Activated CD4-positive, alpha-beta T cell treated with anti-CD3 and anti-CD28 coated beads for 36 hours (primary cell): ENCODE measurements at regions not wholly inside any gene's neighbourhood (a gene's known extent, or its start where the extent isn't known, plus 50 kb on each side); places are given as distances from the start of the nearest gene placed in this dataset.

Source experiments
- ATAC-seq: fragments of 200-7000 bp; cut with Tn5 transposase; one replicate; pipeline ENCODE4 v1.10.0; 2021; ENCODE audit warnings: mild to moderate bottlenecking, moderate library complexity
- CTCF ChIA-PET: fragments of 350-600 bp; sonication (Branson Sonifier 250); formaldehyde crosslinking; loops from one replicate; lab custom pipeline; 2021; ENCODE audit warnings: antibody characterized with exemption; lab: Charles Lee
- POLR2A ChIA-PET: fragments of 350-600 bp; sonication (Branson Sonifier 250); formaldehyde crosslinking; loops from one replicate; lab custom pipeline; 2021; ENCODE audit warnings: antibody characterized with exemption, inconsistent platforms; lab: Charles Lee
- DNase-seq: peaks from one replicate; pipeline ENCODE4 v3.0.0-alpha.2; 2020
- H3K27ac Mint-ChIP-seq: one replicate; pipeline ENCODE4 v1.8.0; 2021; ENCODE audit warnings: mixed read lengths
- H3K27me3 Mint-ChIP-seq: one replicate; pipeline ENCODE4 v1.8.0; 2021; ENCODE audit warnings: mixed read lengths
- H3K36me3 Mint-ChIP-seq: one replicate; pipeline ENCODE4 v1.8.0; 2021; ENCODE audit warnings: low read depth, mixed read lengths
- H3K4me1 Mint-ChIP-seq: one replicate; pipeline ENCODE4 v1.8.0; 2021; ENCODE audit warnings: mixed read lengths
- H3K4me3 Mint-ChIP-seq: one replicate; pipeline ENCODE4 v1.8.0; 2021; ENCODE audit warnings: mild to moderate bottlenecking, moderate library complexity, mixed read lengths
- H3K9me3 Mint-ChIP-seq: one replicate; pipeline ENCODE4 v1.8.0; 2021; ENCODE audit warnings: low read depth, mixed read lengths
- intact Hi-C, 2 experiments: fragments of 100-400 bp; cut with DNase I in 1 of 2; cut with micrococcal nuclease in 1 of 2; formaldehyde crosslinking; loops; one replicate each; pipeline versions ENCODE4 v1.14.2 to v1.15.1; 2022 to 2024; cut with DNase I, micrococcal nuclease

DNA sequence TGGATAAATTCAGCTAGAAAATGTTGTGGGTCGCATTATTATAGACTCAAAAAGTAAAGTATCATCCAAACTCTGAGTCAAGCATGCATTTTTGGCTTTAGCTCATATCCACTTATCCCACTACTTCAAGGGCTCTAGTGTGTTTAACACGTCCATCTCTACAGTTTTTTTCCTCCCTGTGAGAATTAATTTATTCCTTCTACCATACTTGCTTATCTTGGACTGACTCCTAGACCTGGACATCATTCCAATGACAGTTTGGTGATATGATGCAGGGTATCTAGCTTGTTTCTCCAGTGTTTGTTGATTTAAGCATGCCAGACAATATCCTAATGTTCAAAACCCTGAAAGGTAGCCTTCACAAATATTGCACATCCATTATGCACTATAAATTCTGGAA is 1037.1 kb upstream of the INTU start:
- ChIA-PET POLR2A (no interaction called here), CTCF (no interaction called here)
- Mint-ChIP-seq H3K4me3 (no peak overlapping the region), H3K36me3 (no peaks in the 10 kb centered on the region), H3K27me3 (no peaks in the 10 kb centered on the region), H3K9me3 (peaks cover 4% of the 10 kb centered on the region), H3K4me1 (no peaks in the 10 kb centered on the region), H3K27ac (no peak overlapping the region)
- DNase-seq (no peak), ATAC-seq (no peak)
- intact Hi-C loops, result no loop called here

DNA sequence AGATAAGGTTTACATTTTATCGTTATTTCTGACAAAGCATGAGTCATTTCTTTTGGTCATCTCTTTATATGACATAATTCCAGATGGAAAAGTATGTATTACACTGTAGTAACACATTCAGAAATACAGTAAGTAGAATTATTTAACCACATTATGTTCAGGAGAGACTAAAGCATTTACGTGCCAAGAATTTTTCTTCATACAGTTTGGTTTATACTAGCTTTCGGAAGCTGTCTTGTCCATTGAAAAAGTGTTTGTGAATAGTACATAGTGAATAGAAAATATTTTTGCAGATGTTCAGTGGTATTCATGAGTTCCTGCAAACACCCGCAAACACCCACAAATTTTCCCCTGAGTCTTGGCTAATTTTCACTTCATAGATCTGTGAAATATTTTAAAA is 1033.0 kb upstream of the INTU start:
- H3K4me3 Mint-ChIP-seq, result no peak overlapping the region
- H3K27ac Mint-ChIP-seq, result no peak overlapping the region
- intact Hi-C loops, result loop anchor here in 1 of 2 experiments (5.0 kb wide), 1 partner anchor 1287 kb away; the partner anchor contains the start of gene FAT4
- H3K36me3 Mint-ChIP-seq, result no peaks in the 10 kb centered on the region
- no peaks in the 10 kb centered on the region for H3K9me3 Mint-ChIP-seq
- H3K27me3 Mint-ChIP-seq, result no peaks in the 10 kb centered on the region
- CTCF ChIA-PET, result no interaction called here
- no peak for DNase-seq
- H3K4me1 Mint-ChIP-seq, result no peaks in the 10 kb centered on the region
- ATAC-seq, result no peak
- POLR2A ChIA-PET, result no interaction called here

DNA sequence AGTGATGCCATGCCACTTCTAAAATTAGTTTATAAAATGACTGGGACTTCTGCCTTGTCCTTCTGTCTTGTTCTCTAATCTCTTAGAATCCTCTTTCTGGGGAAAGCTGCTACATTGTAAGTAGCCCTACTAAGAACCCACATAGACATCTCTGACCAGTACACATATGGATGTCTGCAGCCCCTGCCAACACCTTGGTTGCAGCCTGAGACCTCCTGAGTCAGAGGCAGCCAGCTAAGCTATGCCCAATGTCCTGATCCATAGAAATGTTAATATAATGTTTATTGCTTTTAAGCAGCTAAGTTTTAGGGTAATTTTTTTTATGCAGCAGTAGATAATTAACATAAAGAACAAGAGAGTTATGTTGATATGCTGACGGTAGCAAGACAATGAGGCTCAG is 1029.5 kb upstream of the INTU start:
- ATAC-seq, result no peak

DNA sequence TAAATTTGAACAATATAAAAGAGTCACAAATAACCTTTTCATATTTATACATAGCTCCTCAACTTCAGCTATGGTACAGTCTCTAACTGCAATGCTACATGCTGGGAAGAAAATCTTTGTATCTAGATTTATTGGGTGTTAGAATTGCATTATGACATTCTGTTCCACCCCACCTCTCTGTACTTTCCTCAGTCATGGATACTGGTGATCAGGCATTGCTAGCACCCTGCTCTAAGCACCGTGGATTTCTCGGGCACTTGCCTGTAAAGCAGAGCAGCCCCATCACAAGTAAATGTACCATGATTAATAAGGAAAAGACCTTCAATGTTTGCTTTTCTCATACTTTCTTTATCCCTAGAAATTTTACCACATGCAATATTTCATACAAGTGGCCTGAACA is 1028.9 kb upstream of the INTU start:
- DNase-seq (no peak), ATAC-seq (no peak)
- ChIA-PET CTCF (interaction anchor here (1.0 kb wide), 1 partner anchor 610 kb away, joined by 3 read pairs; no protein-coding TSS in a partner anchor), POLR2A (no interaction called here)
- no peaks in the 10 kb centered on the region for H3K4me1 Mint-ChIP-seq
- H3K27ac Mint-ChIP-seq, result no peak overlapping the region
- no peaks in the 10 kb centered on the region for H3K36me3 Mint-ChIP-seq
- H3K4me3 Mint-ChIP-seq, result no peak overlapping the region
- intact Hi-C loops, result loop anchor here in 1 of 2 experiments (5.0 kb wide), 1 partner anchor 1292 kb away; the partner anchor contains the start of gene FAT4
- H3K9me3 Mint-ChIP-seq, result no peaks in the 10 kb centered on the region
- H3K27me3 Mint-ChIP-seq, result no peaks in the 10 kb centered on the region

More for the DNA sequence above, 1029.5 kb upstream of the INTU start:
- ChIA-PET CTCF (interaction anchor here (1.0 kb wide), 1 partner anchor 609 kb away, joined by 3 read pairs; no protein-coding TSS in a partner anchor), POLR2A (no interaction called here)
- no peaks in the 10 kb centered on the region for H3K36me3 Mint-ChIP-seq
- DNase-seq, result no peak
- no peak overlapping the region for H3K4me3 Mint-ChIP-seq
- H3K9me3 Mint-ChIP-seq, result no peaks in the 10 kb centered on the region
- no peaks in the 10 kb centered on the region for H3K27me3 Mint-ChIP-seq
- intact Hi-C loops, result loop anchor here in 1 of 2 experiments (5.0 kb wide), 1 partner anchor 1291 kb away; the partner anchor contains the start of gene FAT4
- H3K27ac Mint-ChIP-seq, result no peak overlapping the region
- no peaks in the 10 kb centered on the region for H3K4me1 Mint-ChIP-seq

DNA sequence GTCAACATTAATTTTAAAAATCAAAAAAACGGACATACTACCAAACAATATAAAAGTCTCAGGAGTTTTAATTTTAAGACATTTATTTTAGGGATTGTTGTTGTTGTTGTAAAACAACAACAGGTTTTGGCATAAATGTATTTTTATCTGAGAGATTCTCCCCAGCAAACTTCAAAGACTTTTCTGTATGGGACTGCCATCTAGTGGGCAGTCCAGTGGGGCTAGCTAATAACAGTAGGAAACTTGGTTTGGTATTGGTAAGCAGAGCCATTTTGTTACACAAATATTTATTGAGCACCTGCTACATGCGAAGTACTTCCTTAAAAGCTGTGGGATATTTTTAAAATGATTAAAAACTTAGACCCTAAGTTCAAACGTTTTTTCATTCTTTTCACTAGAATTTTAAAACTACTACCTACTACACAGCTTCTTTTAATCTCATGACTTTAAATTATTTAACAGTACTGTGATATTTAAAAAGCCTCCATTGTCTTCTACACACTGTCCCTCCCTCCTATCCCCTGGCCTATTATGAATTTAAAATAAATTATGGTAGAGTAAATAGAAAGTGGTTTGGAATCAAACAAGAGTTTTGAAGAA is 1028.4 kb upstream of the INTU start:
- POLR2A ChIA-PET, result no interaction called here
- H3K9me3 Mint-ChIP-seq, result no peaks in the 10 kb centered on the region

DNA sequence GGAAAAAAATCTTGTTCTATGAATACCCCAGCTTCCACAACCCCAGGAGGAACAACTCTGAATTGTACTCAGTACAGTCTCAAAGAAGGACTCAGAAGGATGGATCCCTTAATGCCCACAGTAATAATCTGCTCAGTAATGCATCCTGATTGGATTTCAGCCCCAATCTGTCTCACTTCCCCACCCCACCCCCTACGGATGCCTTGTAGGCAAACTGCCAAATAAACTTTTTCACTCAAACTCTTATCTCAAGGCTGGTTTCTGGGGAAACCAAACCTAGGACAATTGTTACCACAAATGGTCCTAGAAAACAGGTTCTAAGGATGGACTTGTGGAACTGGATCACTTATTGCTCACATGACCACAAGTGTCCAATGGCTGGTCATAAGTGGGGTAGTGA is 1021.8 kb upstream of the INTU start:
- no peak for DNase-seq
- Mint-ChIP-seq H3K9me3 (peaks cover 2% of the 10 kb centered on the region), H3K27me3 (no peaks in the 10 kb centered on the region), H3K27ac (no peak overlapping the region), H3K36me3 (no peaks in the 10 kb centered on the region), H3K4me1 (no peaks in the 10 kb centered on the region), H3K4me3 (no peak overlapping the region)
- CTCF ChIA-PET, result no interaction called here
- intact Hi-C loops, result no loop called here
- ATAC-seq, result no peak
- POLR2A ChIA-PET, result no interaction called here

More for the DNA sequence above, 1028.4 kb upstream of the INTU start:
- ATAC-seq (no peak), DNase-seq (peak; percentile 5)
- Mint-ChIP-seq H3K27me3 (no peaks in the 10 kb centered on the region), H3K27ac (no peak overlapping the region), H3K4me3 (no peak overlapping the region), H3K4me1 (no peaks in the 10 kb centered on the region), H3K36me3 (no peaks in the 10 kb centered on the region)
- CTCF ChIA-PET, result interaction anchor here (1.0 kb wide), 1 partner anchor 611 kb away, joined by 3 read pairs; no protein-coding TSS in a partner anchor
- intact Hi-C loops, result loop anchor here in 1 of 2 experiments (5.0 kb wide), 1 partner anchor 1292 kb away; the partner anchor contains the start of gene FAT4

DNA sequence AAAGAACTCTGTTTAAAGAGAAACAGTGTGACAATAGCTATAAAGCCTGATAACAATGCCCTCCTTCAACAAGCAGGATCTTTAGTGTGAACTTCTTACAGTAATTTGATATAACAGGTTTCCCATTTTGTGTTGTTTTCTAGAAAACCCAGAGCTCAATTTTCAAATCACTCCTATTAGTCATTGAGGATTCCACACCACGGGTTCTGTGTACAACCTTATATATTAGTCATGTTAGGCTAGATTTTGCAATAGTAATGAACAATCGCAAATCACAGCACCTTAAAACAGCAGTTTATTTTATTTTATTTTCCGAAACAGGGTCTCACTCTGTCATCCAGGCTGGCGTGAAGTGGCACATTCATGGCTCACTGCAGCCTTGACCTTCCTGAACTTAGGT is 1020.9 kb upstream of the INTU start:
- H3K27ac Mint-ChIP-seq, result no peak overlapping the region
- H3K27me3 Mint-ChIP-seq, result no peaks in the 10 kb centered on the region
- ATAC-seq (no peak), DNase-seq (no peak)
- H3K4me1 Mint-ChIP-seq, result no peaks in the 10 kb centered on the region
- CTCF ChIA-PET, result no interaction called here
- intact Hi-C loops, result no loop called here
- H3K9me3 Mint-ChIP-seq, result peaks cover 8% of the 10 kb centered on the region
- no peaks in the 10 kb centered on the region for H3K36me3 Mint-ChIP-seq
- no peak overlapping the region for H3K4me3 Mint-ChIP-seq
- POLR2A ChIA-PET, result no interaction called here

DNA sequence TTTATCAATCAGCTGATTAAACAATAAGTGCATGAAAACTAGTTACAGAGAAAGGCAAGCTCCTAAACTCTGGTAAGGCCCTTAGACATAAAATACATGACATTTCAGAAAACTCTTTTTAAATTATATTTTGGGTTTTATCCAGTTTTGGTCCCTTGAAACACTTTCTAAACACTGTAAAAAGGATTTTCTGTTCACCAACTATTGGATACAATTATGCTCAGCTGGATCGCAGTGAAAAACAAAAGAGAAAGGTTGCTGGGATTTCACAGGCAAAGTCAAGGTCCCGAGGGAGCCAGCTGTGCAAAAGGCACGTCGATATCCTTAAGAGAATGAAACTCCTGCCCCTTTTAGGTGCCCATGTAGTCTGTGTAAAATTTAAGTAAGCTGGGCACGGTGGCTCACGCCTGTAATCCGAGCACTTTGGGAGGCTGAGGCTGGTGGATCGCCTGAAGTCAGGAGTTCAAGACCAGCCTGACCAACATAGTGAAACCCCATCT is 1018.4 kb upstream of the INTU start:
- Mint-ChIP-seq H3K4me3 (no peak overlapping the region), H3K27ac (no peak overlapping the region), H3K4me1 (no peaks in the 10 kb centered on the region), H3K27me3 (no peaks in the 10 kb centered on the region), H3K36me3 (no peaks in the 10 kb centered on the region), H3K9me3 (peaks cover 11% of the 10 kb centered on the region)
- no peak for DNase-seq
- CTCF ChIA-PET, result no interaction called here
- ATAC-seq, result no peak
- POLR2A ChIA-PET, result no interaction called here
- intact Hi-C loops, result no loop called here

DNA sequence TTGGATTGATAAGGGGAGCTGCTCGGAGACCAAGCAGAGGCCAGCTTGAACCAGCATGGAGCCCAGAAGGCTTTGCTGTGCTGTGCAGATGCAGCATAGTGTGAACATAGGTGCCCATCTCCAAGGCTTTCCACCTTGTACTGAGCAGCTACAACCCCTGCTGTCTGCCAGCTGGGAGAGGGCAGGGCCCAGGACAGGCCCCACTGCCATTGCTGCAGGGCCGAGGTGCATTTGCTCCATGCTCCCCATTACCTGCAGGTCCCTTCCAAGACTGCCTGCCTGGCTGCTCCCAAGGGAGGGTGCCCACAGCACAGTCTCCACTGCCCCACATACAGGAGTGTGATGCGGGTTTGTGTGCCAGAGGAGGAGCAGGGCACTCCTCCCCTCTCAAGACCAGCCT is 1016.0 kb upstream of the INTU start:
- ATAC-seq, result no peak
- no peaks in the 10 kb centered on the region for H3K36me3 Mint-ChIP-seq
- no peak overlapping the region for H3K4me3 Mint-ChIP-seq
- H3K4me1 Mint-ChIP-seq, result no peaks in the 10 kb centered on the region
- no peaks in the 10 kb centered on the region for H3K27me3 Mint-ChIP-seq
- no peak for DNase-seq
- no peak overlapping the region for H3K27ac Mint-ChIP-seq
- intact Hi-C loops, result no loop called here
- ChIA-PET POLR2A (no interaction called here), CTCF (interaction anchor here (0.7 kb wide), 1 partner anchor 169 kb away, joined by 3 read pairs; no protein-coding TSS in a partner anchor)
- H3K9me3 Mint-ChIP-seq, result peaks cover 11% of the 10 kb centered on the region

DNA sequence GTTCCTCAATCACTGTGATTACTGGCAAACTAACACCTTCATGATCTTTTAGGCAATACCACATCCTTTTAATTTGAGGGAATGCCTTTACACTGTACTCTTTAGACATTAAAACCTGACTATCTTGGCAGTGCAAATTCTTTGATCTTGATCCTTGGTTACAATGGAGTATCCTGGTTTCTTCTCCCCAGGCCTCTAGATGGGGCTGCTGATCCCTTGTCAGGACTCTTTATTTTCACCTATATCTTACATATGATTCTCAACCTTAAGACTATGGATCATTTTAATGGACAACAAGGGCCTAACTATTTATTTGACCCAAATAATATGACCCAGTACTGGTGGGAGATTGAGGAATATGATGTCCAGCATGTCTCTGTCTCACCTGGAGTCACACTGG is 1005.5 kb upstream of the INTU start:
- H3K9me3 Mint-ChIP-seq, result peaks cover 6% of the 10 kb centered on the region
- no peak for ATAC-seq

DNA sequence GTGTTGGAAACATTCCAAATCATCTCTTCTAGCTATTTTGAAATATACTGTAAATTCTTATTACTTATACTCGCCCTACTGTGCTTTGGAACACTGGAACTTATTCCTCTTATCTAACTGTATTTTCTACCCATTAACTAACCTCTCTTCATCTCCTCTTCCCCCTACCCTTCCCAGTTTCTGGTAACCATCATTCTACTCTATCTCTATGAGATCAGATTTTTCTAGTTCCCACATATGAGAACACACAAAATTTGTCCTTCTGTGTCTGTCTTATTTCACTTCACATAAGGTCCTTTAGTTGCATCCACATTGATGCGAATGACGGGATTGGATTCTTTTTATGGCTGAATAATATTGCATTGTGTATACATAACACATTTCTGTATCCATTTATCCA is 1003.8 kb upstream of the INTU start:
- Mint-ChIP-seq H3K4me1 (no peaks in the 10 kb centered on the region), H3K9me3 (peaks cover 2% of the 10 kb centered on the region), H3K4me3 (no peak overlapping the region), H3K36me3 (no peaks in the 10 kb centered on the region), H3K27me3 (no peaks in the 10 kb centered on the region), H3K27ac (no peak overlapping the region)
- ChIA-PET CTCF (no interaction called here), POLR2A (no interaction called here)
- intact Hi-C loops, result no loop called here
- DNase-seq, result no peak
- ATAC-seq, result no peak

More for the DNA sequence above, 1005.5 kb upstream of the INTU start:
- CTCF ChIA-PET, result no interaction called here
- no peak for DNase-seq
- no peaks in the 10 kb centered on the region for H3K4me1 Mint-ChIP-seq
- H3K36me3 Mint-ChIP-seq, result no peaks in the 10 kb centered on the region
- POLR2A ChIA-PET, result no interaction called here
- no peak overlapping the region for H3K4me3 Mint-ChIP-seq
- H3K27ac Mint-ChIP-seq, result no peak overlapping the region
- intact Hi-C loops, result no loop called here
- H3K27me3 Mint-ChIP-seq, result no peaks in the 10 kb centered on the region

DNA sequence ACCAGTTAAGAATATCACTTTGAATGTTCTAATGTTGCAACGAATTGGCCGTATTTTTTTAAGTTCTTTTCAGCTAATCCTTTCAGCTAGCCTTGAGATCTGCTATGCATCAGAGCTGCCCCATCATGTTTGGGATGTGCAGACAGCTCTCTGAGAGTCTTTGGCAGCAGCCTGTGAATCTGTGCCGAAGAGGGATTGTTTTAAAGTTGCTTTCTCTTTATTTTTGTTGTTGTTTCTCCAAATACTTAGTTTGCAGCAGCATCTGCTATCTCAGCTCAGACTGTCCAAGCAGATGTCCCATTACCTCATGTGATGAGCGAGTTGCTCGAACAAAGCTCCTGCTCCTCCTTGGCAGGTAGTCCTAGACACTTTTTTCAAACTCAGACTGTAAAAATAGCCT is 1002.5 kb upstream of the INTU start:
- DNase-seq (no peak), ATAC-seq (no peak)
- Mint-ChIP-seq H3K4me3 (no peak overlapping the region), H3K9me3 (peaks cover 2% of the 10 kb centered on the region), H3K27ac (no peak overlapping the region), H3K4me1 (no peaks in the 10 kb centered on the region), H3K27me3 (no peaks in the 10 kb centered on the region), H3K36me3 (no peaks in the 10 kb centered on the region)
- intact Hi-C loops, result no loop called here
- ChIA-PET CTCF (no interaction called here), POLR2A (no interaction called here)
